Ishikawa (cell line): ENCODE measurements at regions not wholly inside any gene's neighbourhood (a gene's known extent, or its start where the extent isn't known, plus 50 kb on each side); places are given as distances from the start of the nearest gene placed in this dataset.

ENCODE experiments used
- CEBPB ChIP-seq: IDR thresholded peaks from 2 replicates; pipeline ENCODE4 v1.6.1; 2012
- CREB1 ChIP-seq: IDR thresholded peaks from 2 replicates; pipeline ENCODE4 v1.6.1; 2012; ENCODE audit warnings: low read depth
- EGR1 ChIP-seq: IDR thresholded peaks from 2 replicates; pipeline ENCODE4 v1.6.1; 2012
- RAD21 ChIP-seq: IDR thresholded peaks from 2 replicates; pipeline ENCODE4 v1.6.1; 2012; ENCODE audit warnings: low read depth
- YY1 ChIP-seq: IDR thresholded peaks from 2 replicates; pipeline ENCODE4 v1.6.1; 2012; ENCODE audit warnings: low read depth
- TF ChIP-seq, protein P1 (sequence below): IDR thresholded peaks from 2 replicates; pipeline ENCODE4 v1.6.1; 2012; ENCODE audit warnings: low read depth, mild to moderate bottlenecking

DNA sequence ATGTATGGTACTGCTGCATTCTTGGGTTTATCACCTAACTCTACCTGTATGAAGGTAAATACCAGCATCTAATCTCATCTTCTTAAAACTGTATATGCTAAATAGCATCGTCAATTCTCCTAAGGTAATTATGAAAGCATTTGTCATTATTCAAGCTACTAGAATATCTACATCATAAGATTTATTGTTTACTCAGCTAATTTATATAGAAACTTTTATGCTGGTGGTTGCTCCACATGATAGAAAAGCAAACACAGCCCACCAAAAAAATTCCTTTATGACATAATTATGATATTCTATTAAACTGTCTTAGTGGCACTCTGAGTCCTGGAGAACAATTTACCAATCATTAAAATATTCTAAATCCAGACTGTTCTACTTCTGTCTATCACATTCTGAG is 1226.1 kb upstream of the NRXN1 start:
- TF ChIP-seq CEBPB (no peak), RAD21 (no peak), YY1 (no peak), EGR1 (no peak), CREB1 (no peak)
- TF ChIP-seq, protein P1, sequence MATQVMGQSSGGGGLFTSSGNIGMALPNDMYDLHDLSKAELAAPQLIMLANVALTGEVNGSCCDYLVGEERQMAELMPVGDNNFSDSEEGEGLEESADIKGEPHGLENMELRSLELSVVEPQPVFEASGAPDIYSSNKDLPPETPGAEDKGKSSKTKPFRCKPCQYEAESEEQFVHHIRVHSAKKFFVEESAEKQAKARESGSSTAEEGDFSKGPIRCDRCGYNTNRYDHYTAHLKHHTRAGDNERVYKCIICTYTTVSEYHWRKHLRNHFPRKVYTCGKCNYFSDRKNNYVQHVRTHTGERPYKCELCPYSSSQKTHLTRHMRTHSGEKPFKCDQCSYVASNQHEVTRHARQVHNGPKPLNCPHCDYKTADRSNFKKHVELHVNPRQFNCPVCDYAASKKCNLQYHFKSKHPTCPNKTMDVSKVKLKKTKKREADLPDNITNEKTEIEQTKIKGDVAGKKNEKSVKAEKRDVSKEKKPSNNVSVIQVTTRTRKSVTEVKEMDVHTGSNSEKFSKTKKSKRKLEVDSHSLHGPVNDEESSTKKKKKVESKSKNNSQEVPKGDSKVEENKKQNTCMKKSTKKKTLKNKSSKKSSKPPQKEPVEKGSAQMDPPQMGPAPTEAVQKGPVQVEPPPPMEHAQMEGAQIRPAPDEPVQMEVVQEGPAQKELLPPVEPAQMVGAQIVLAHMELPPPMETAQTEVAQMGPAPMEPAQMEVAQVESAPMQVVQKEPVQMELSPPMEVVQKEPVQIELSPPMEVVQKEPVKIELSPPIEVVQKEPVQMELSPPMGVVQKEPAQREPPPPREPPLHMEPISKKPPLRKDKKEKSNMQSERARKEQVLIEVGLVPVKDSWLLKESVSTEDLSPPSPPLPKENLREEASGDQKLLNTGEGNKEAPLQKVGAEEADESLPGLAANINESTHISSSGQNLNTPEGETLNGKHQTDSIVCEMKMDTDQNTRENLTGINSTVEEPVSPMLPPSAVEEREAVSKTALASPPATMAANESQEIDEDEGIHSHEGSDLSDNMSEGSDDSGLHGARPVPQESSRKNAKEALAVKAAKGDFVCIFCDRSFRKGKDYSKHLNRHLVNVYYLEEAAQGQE, result no peak
